Hematopoietic multipotent progenitor cell treated with erythropoietin and hydrocortisone succinate and interleukin-3 and kit ligand, for 4 days (in vitro differentiated cells): ENCODE measurements at regions not wholly inside any gene's neighbourhood (a gene's known extent, or its start where the extent isn't known, plus 50 kb on each side); places are given as distances from the start of the nearest gene placed in this dataset.

Source experiments
- DNase-seq: peaks from one replicate; pipeline ENCODE4 v3.0.0-alpha.2; 2015

DNA sequence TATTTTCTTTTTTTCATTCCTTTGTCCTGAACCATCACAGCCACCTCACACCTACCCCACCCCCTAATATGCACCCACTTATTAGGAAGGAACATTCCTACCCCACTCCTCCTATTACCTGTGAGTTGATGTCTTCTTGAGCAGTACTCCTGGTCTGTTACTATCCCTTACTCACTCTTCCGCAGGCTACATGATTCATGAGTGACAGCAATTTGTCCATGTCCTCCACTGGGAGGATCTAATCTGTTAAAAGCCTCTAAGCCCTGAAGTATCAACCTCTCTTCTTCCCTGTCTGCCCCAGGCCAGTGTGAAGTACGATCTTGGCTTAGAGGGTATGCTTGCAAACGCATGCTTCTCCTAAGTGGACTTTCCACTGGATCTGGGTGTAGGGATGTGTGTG, 75.6 kb upstream of the RFX8 start:
- no peak for DNase-seq

DNA sequence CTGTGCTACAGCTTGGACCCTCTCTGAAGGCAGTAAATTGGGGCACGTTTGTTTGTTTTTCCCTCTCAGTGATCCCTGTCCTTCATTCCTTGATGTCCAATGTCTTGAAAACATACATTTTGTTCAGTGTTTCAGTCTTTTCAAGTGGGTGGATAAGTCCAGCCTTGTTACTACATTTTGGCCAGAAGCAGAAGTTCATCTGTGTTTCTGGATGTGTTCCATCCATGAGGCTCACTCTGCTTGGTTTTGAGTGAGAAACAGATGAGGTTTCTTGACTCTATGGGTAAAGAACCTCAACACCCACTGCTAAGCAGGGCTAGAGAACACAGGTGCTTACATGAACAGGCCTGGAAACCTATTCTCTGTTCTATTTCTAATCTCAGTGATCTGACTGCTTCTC, 74.5 kb upstream of the RFX8 start:
- DNase-seq: no peak

DNA sequence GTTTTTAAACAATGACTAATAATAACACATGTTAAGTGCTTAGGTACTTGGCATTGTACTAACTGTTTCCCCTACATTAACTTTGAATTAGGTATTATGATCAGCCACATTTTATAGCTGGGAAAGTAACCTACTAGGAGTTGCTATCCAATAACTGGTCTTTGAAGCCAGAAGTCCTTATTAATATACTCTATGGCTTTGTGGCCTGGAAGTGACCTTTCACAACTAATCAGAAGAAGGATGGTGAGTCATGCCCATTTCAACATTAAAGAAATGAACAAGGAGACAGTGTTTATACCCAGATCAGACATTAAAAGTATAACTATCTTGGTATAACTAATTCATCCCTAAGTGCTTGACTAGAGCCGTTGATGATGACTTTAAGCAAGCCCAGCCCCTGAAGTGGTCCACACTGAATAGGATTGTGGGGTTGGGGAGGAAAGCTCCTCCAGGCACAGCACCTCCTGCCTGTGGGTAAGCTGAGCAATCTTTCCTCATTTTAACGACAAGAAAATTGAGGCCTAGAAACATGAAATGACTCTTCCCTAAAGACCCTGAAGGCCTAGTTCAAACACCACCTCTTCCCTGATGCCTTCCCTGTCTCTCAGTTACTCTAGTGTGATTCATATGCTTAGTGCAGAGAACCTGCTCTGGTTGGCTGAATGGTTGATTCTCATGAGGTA, 71.6 kb upstream of the RFX8 start:
- DNase-seq: no peak

DNA sequence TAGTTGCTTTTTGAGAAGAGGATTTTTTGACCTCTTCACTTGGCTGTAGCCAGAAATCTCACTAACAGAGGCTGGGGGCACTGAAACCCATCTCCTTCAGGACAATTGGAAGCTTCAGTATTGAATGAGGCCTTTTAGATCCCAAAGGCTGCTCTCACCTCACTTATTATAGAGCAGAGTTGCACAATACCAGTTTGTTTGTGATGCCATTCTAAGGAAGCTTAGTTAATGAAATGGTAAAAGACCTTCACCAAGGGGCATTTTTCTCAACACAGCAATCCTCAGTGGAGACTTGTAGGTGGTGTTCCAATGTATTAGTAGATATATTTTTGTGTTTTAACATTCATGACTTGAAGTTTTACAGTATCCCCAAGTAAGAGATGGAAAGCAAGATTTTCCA, 71.0 kb upstream of the RFX8 start:
- DNase-seq: no peak

DNA sequence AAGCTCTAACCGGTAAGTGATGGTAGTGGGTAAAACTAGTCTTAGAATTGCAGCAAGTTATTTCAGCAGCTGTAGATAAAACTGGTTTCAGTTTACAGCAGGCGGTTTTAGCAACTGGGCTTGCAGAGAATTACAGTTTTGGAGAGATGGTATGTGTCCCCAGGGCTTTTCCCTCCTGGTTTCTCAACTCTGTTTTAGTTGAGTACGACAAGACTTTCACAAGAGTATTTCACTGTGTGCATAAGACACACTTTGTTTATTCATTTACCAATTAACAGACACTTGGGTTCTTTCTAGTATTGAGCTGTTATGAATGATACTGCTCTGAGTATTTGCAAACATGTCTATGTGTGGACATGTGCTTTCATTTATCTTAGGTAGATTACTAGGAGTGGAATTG, 65.6 kb upstream of the RFX8 start:
- no peak for DNase-seq

DNA sequence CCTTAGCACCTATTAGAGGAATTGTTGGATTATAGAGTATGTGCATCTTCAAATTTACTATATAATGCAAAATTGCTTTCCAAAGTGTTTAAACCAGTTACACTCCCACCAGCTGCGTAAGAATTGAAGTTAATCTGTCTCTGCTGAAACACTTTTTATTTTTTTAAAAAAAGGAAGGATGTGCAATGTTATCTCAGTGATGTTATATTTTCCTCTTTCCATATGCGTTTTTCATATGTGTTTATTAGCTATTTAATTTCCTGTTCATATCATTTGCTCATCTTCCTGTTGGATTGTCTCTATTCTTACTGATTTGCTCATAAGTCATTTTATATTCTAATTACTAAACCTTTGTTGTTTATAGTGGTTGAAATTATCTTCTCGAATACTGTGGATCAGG, 63.2 kb upstream of the RFX8 start:
- DNase-seq: no peak

DNA sequence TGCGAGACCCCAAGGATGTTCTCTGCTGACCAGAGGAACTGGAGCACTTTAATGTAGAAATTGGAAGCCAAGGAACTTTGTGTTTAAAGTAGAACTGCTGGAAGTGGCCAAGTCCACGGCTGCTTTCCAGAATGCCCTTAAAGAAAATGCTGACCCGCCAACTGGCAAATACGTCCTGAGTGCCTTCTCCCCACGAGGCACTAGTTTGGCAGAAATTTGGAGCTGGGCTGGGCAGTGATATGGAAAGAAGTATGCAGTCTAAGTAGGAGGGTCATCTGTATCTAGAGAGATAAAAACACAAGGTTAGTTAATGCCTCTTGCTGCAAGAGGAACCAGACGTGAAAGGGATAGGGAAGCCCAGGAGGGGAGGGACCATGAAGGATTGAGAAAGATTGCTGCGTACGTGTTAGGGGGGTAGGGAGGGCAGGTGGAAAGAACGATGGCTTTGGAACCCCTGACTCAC, 59.3 kb upstream of the RFX8 start:
- DNase-seq: peak; percentile 65

DNA sequence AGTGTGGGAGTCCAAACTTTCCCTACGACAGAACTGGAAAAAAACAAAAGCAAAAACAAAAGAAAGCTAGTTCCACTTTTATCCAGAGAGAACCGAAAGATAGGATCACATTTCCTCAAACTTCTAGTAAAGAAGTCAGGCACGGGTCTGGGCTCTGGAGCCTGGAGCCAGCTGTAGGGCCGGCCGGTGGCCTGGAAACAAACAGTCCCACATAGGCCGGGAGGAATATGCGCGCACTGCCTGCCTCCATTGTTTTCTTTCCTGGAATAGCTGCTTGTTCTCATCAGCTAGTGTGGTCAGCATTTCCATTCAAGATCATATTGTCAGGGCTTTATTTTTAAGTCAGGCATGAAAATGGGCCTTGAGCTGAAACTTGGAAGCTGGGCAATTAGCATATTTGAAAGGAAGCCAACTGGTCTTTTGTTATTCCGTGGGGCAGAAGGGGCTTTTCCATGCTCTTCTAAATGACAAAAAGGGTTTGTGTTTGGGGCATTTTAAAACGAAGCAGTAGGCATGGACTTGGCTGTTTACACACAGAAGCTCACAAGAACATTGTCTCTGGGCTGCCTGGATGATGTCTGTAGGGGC, 58.7 kb upstream of the RFX8 start:
- no peak for DNase-seq

DNA sequence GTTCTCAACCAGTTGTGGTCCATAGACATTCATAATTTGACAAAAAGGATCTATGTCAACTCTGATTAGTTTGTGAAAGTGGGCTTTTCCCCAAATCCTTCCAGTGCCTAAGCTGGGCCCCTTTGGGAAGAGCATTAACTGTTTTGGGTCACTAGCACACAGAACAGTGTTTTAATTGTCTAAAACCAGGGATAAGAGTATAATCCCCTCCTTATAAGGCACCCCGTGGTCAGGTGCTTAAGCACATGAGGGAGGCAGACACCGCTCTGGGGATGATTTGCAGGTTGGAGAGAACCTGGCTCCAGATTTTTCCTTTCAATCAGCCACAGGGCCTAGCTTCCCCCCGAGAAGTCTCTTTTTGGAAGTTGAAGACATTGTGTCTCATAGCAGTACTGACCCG, 53.6 kb upstream of the RFX8 start:
- no peak for DNase-seq

DNA sequence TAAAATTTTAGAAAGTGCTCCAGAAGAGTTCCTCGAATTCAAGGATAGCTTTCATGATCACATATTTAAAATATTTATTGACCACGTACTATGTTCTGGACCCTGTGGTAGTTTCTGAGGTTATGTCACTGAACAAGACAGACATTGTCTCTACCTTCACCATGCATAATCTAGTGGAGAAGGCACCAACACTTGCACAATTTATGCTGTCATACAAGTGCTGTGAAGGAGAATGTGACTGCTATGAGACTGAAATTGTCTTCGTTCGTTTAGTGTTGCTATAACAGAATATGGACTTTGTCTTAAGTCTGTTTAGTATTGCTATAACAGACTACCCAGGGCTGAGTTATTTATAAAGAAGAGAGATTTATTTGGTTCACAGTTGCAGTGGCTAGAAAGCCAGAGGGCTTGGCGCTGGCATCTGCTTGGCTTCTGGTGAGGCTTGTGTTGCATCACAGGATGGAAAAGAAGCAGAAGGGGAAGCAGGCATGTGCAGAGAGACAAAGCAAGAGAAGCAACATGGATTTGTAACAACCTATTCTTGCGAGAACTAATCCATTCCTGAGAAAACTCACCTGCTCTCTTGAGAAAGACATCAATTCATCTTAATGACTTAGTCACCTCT, 50.0 kb upstream of the RFX8 start:
- DNase-seq: peak; percentile 58
